Heart left ventricle (tissue), 16 donors: ENCODE measurements at regions not wholly inside any gene's neighbourhood (a gene's known extent, or its start where the extent isn't known, plus 50 kb on each side); places are given as distances from the start of the nearest gene placed in this dataset.

Experiments
- ATAC-seq, 4 donors: fragments of 200-7000 bp; cut with Tn5 transposase; one replicate each; pipeline ENCODE4 v1.9.1; 2020 to 2022; ENCODE audit warnings: moderate library complexity in 4 of 4, mild to moderate bottlenecking in 3 of 4, moderate number of reproducible peaks in 1 of 4
- DNase-seq, 5 donors: peaks; one replicate each; pipeline ENCODE4 v3.0.0-alpha.2; 2020
- H3K27ac ChIP-seq, 12 donors: fragments of 200-600 bp; sonication (generic) in 4 of 12; one replicate each; pipeline versions ENCODE4 v1.5.0 to v1.8.0; 2016 to 2022; ENCODE audit warnings: mild to moderate bottlenecking in 2 of 12
- H3K27me3 ChIP-seq, 9 donors: fragments of 200-600 bp; sonication (generic) in 2 of 9; one replicate each; pipeline versions ENCODE4 v1.5.1 to v1.8.0; 2016 to 2022; ENCODE audit warnings: mild to moderate bottlenecking in 3 of 9
- H3K36me3 ChIP-seq, 9 donors: fragments of 200-600 bp; sonication (generic) in 2 of 9; one replicate each; pipeline versions ENCODE4 v1.5.0 to v1.8.0; 2018 to 2022; ENCODE audit warnings: mild to moderate bottlenecking in 2 of 9
- H3K4me1 ChIP-seq, 12 donors: fragments of 200-600 bp; sonication (generic) in 4 of 12; one replicate each; pipeline versions ENCODE4 v1.5.0 to v1.8.0; 2016 to 2022; ENCODE audit warnings: mild to moderate bottlenecking in 3 of 12
- H3K4me3 ChIP-seq, 12 donors: fragments of 200-600 bp; sonication (generic) in 4 of 12; one replicate each; pipeline versions ENCODE4 v1.5.0 to v1.8.0; 2017 to 2022; ENCODE audit warnings: mild to moderate bottlenecking in 9 of 12, moderate library complexity in 4 of 12
- H3K9me3 ChIP-seq, 12 donors: fragments of 200-600 bp; sonication (generic) in 4 of 12; one replicate each; pipeline versions ENCODE4 v1.5.0 to v1.8.0; 2016 to 2022; ENCODE audit warnings: mild to moderate bottlenecking in 1 of 12
- CTCF ChIP-seq, 12 donors: fragments of 200-600 bp; sonication (generic) in 4 of 12; IDR thresholded peaks; one replicate each; pipeline versions ENCODE4 v1.5.0 to v1.8.0; 2018 to 2022; ENCODE audit warnings: antibody characterized with exemption in 12 of 12, mild to moderate bottlenecking in 5 of 12
- POLR2A ChIP-seq, 2 donors: fragments of 450-650 bp; IDR thresholded peaks; one replicate each; pipeline ENCODE4 v1.6.1; 2017; ENCODE audit warnings: antibody characterized with exemption in 2 of 2, mild to moderate bottlenecking in 2 of 2, moderate library complexity in 2 of 2
- WGBS, 4 donors: extraction: QIAGEN DNeasy Blood & Tissue Kit in 2 of 4; methylation state at CpG; one replicate each; pipeline versions ENCODE4 v1.1.5 to v1.1.7; 2013 to 2018; 5-methylcytosine and 5-hydroxymethylcytosine counted together
- intact Hi-C, 10 donors: fragments of 100-400 bp; cut with DNase I; formaldehyde crosslinking; loops; one replicate each; pipeline versions ENCODE4 v1.11.1 to v1.14.2; 2022
- donor health status: ischemic (EF 13 %, LVEDD 7.1; RV severe dilation, severe dysfunction).
- donor health status: healthy with polysubstance abuse.
- donor health status: DM: no; HTN: yes; CAD: no.
- donor health status: DM: no; HTN: no; CAD: no.
- donor health status: ischemic (EF 25% LVEDD 6.9; RV normal size, moderate dysfunction).
- donor health status: ischemic (EF 25% LVEDD 5.7; RV mildly dilated, moderate dysfunction).
- donor health status: healthy.
- donor health status: DM: yes; HTN: yes; CAD: no.
- donor health status: ischemic (EF 35%, LVEDD 5.7; RV mildly dilated, moderate dysfunction).
- donor health status: nonischemic (EF 11% LVEDD 7.7; RV severe dilation, severe dysfunction).
- donor health status: DM: yes; HTN: yes; CAD: no.
- donor health status: PGD.
- donor health status: ischemic (EF 29% LVEDD 5.4; RV normal size, mild dysfunction).
- donor health status: nonischemic (EF 23%, LVEDD 6.1; RV moderate dilation, normal function).

GRCh38 chr10:55212051-55212450, 411.0 kb upstream of the PCDH15 start:
- no peak overlapping the region for H3K4me3 ChIP-seq
- ATAC-seq (no peak), DNase-seq (no peak)
- intact Hi-C loops: no loop called here
- H3K36me3 ChIP-seq: no peaks in the 10 kb centered on the region
- H3K27ac ChIP-seq: no peak overlapping the region
- no peaks in the 10 kb centered on the region for H3K9me3 ChIP-seq
- H3K4me1 ChIP-seq: no peaks in the 10 kb centered on the region
- no peaks in the 10 kb centered on the region for H3K27me3 ChIP-seq
- TF ChIP-seq CTCF (IDR thresholded peaks at IDR 0.05) (no peak), POLR2A (IDR thresholded peaks at IDR 0.05) (no peak)

DNA sequence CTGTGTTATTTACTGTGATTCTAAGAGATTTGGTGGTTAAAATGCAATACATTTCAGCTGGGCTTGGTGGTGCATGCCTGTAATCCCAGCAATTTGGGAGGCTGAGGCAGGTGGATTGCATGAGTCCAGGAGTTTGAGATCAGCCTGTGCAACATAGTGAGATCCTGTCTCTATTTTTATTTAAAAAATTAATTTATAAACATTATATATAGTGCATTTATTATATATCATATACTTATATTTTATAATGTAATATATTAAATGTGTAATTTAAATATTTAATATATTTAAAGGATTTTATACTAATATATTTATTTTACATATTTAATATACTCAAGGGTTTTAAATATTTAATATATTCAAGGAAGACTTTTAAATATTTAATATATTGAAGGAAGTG, 402.8 kb upstream of the PCDH15 start:
- ATAC-seq (no peak), DNase-seq (no peak)
- no peaks in the 10 kb centered on the region for H3K36me3 ChIP-seq
- H3K9me3 ChIP-seq: no peaks in the 10 kb centered on the region
- intact Hi-C loops: no loop called here
- TF ChIP-seq POLR2A (IDR thresholded peaks at IDR 0.05): no peak
- H3K4me3 ChIP-seq: no peak overlapping the region
- no peaks in the 10 kb centered on the region for H3K27me3 ChIP-seq
- no peak overlapping the region for H3K27ac ChIP-seq
- no peaks in the 10 kb centered on the region for H3K4me1 ChIP-seq

DNA sequence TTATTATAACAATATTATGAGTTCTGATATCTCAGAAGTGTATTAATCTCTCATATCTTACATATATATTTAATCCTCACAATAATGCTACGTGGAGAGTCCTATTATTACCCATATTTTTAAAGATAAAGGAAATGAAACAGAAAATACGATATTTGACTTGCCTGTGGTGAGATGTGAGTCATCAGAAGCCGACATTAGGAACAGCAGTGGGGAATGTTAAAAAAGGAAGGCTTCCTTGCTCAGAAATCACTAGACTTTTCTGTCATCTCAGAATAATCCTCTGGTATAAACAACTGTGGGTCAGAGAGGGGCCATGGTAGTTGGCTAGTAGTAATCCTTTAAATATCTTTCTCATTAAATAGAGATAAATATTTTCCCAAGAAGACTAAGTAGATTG, 402.3 kb upstream of the PCDH15 start:
- 71 to 76% (median 73%) methylated on average over 3 of the region's 3 CpGs for WGBS, 4 donors
- H3K27me3 ChIP-seq: no peaks in the 10 kb centered on the region
- H3K9me3 ChIP-seq: no peaks in the 10 kb centered on the region
- H3K4me3 ChIP-seq: no peak overlapping the region
- no peak overlapping the region for H3K27ac ChIP-seq
- no peaks in the 10 kb centered on the region for H3K4me1 ChIP-seq
- intact Hi-C loops: no loop called here
- no peaks in the 10 kb centered on the region for H3K36me3 ChIP-seq
- ATAC-seq (no peak), DNase-seq (no peak)
- TF ChIP-seq CTCF (IDR thresholded peaks at IDR 0.05): no peak
- TF ChIP-seq POLR2A (IDR thresholded peaks at IDR 0.05): no peak

DNA sequence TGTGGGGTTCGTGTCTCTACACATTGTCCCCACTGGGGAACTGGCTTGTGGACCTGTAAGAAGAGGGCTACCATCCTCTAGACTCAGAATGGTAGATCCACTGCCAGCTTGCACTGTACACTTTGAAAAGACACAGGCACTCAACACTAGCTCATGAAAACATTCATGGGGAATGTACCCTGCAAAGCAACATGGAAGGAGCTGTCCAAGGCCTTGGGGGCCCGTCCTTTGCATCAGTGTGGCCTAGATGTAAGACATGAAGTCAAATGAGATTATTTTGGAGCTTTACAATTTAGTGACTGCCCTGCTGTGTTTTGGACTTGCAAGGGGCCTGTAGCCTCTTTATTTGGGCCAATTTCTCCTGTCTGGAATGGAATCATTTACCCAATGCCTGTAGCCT, 399.0 kb upstream of the PCDH15 start:
- Histone ChIP-seq H3K4me3 (no peak overlapping the region), H3K4me1 (no peaks in the 10 kb centered on the region), H3K36me3 (no peaks in the 10 kb centered on the region), H3K27ac (no peak overlapping the region), H3K9me3 (no peaks in the 10 kb centered on the region), H3K27me3 (no peaks in the 10 kb centered on the region)
- intact Hi-C loops: no loop called here
- DNase-seq (no peak), ATAC-seq (no peak)
- WGBS, 4 donors: 54 to 76% (median 55%) methylated on average over 2 of the region's 2 CpGs
- TF ChIP-seq CTCF (IDR thresholded peaks at IDR 0.05) (no peak), POLR2A (IDR thresholded peaks at IDR 0.05) (no peak)

DNA sequence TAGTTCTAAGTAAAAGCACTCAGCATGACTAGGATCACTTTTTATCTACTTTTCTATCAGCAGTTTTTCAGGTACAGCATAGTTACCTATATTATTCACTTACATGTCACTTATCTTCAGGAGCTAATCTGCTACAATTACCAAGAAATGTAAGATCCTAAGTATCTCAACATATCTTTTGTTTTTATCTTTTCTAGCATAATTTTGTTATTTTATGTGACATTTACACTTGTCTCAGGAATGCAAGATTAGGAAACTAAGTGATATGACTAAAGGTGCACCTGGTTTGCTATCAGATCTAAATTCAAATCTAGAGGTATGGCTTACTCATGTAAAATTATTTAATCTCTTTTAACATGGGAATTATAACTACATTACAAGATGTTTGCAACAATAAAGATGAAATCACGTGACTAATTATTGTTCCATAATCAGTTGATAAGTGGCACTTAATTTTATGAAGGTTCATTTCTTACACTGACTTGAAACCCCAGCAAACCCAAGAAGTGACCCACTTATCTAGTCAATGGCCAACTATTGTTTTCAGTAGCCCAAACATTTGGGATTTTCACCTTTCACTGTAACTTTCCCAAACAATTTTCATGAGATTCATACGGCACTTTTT, 390.3 kb upstream of the PCDH15 start:
- no peaks in the 10 kb centered on the region for H3K9me3 ChIP-seq
- no peaks in the 10 kb centered on the region for H3K27me3 ChIP-seq
- DNase-seq (no peak), ATAC-seq (no peak)
- no peaks in the 10 kb centered on the region for H3K36me3 ChIP-seq
- H3K4me3 ChIP-seq: no peak overlapping the region
- intact Hi-C loops: no loop called here
- TF ChIP-seq POLR2A (IDR thresholded peaks at IDR 0.05) (no peak), CTCF (IDR thresholded peaks at IDR 0.05) (no peak)
- no peaks in the 10 kb centered on the region for H3K4me1 ChIP-seq
- H3K27ac ChIP-seq: no peak overlapping the region
- 69 to 84% (median 76%) methylated on average over 2 of the region's 2 CpGs for WGBS, 4 donors
